ENCODE measurements at regions not wholly inside any gene's neighbourhood (a gene's known extent, or its start where the extent isn't known, plus 50 kb on each side); places are given as distances from the start of the nearest gene placed in this dataset.

DNA sequence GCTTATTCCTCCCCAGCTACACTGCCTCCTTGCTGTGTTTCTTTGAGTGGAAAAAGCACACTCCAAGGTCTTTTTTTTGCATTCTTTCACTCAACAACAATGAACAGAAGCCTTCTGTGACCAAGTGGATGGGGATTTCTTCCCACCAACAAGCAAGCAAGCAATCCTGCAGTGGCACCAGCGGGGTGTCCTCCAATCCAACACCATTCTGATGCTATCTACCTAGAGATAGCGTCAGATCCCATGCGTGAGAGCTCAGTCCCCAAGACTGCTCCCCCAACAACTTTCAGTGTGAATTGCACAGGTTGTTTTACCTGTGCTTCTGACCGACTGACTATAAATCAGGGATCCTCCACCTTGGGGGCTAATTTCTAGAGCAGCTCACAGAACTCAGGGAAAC is 311.0 kb upstream of the PODXL start:
- POLR2A ChIA-PET (ENCODE audit: low non-redundant PET): interaction anchor here (0.7 kb wide), 1 partner anchor 153 kb away, joined by 3 read pairs; no protein-coding TSS in a partner anchor
- DNase-seq (ENCODE audit: low spot score): no peak
- Histone ChIP-seq H3K27ac (ENCODE audit: low read depth, low read length, poor library complexity, severe bottlenecking) (no peak overlapping the region), H3K36me3 (ENCODE audit: insufficient read depth, low read length, poor library complexity, severe bottlenecking) (no peaks in the 10 kb centered on the region), H3K27me3 (replicated peaks; ENCODE audit: insufficient read depth, low read depth, low read length, poor library complexity) (no peaks in the 10 kb centered on the region), H3K4me3 (ENCODE audit: low read depth, low read length, poor library complexity, severe bottlenecking) (no peak overlapping the region), H3K4me1 (ENCODE audit: insufficient read depth, low read length, poor library complexity, severe bottlenecking) (no peaks in the 10 kb centered on the region), H3K9me3 (ENCODE audit: low read depth, low read length, poor library complexity, severe bottlenecking) (no peaks in the 10 kb centered on the region)
- TF ChIP-seq, protein P1, sequence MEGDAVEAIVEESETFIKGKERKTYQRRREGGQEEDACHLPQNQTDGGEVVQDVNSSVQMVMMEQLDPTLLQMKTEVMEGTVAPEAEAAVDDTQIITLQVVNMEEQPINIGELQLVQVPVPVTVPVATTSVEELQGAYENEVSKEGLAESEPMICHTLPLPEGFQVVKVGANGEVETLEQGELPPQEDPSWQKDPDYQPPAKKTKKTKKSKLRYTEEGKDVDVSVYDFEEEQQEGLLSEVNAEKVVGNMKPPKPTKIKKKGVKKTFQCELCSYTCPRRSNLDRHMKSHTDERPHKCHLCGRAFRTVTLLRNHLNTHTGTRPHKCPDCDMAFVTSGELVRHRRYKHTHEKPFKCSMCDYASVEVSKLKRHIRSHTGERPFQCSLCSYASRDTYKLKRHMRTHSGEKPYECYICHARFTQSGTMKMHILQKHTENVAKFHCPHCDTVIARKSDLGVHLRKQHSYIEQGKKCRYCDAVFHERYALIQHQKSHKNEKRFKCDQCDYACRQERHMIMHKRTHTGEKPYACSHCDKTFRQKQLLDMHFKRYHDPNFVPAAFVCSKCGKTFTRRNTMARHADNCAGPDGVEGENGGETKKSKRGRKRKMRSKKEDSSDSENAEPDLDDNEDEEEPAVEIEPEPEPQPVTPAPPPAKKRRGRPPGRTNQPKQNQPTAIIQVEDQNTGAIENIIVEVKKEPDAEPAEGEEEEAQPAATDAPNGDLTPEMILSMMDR (conservative IDR thresholded peaks at IDR 0.05; ENCODE audit: low read depth, low read length): no peak
- TF ChIP-seq EZH2 (IDR thresholded peaks at IDR 0.05; ENCODE audit: borderline replicate concordance, low read depth, low read length, poor library complexity, severe bottlenecking): no peak
- no TSS peak for BruUV-seq (replicated peaks)
- CTCF ChIA-PET: no interaction called here
- intact Hi-C loops (cut with micrococcal nuclease; ENCODE audit: unreplicated experiment): no loop called here

DNA sequence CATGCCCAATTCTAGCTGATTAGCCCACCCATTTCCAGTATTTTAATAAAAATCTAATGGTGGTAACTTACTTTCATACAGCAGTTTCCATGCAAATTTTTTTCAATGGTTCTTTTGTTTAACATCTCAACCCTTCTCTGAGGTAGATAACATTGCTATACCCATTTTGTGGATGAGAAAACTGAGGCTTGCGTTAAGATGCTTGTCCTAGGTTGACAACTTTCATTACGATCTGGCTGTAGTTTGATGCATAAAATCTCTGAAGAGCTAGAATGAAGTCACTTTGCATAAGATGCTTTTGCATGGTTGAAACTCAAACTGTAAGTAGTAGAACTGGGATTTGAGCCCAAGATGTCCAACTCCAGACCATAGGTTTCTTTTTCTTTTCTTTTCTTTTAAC is 309.5 kb upstream of the PODXL start:
- Histone ChIP-seq H3K4me3 (ENCODE audit: low read depth, low read length, poor library complexity, severe bottlenecking) (no peak overlapping the region), H3K9me3 (ENCODE audit: low read depth, low read length, poor library complexity, severe bottlenecking) (no peaks in the 10 kb centered on the region), H3K4me1 (ENCODE audit: insufficient read depth, low read length, poor library complexity, severe bottlenecking) (no peaks in the 10 kb centered on the region), H3K27ac (ENCODE audit: low read depth, low read length, poor library complexity, severe bottlenecking) (no peak overlapping the region), H3K27me3 (replicated peaks; ENCODE audit: insufficient read depth, low read depth, low read length, poor library complexity) (no peaks in the 10 kb centered on the region), H3K36me3 (ENCODE audit: insufficient read depth, low read length, poor library complexity, severe bottlenecking) (no peaks in the 10 kb centered on the region)
- no peak for TF ChIP-seq EZH2 (IDR thresholded peaks at IDR 0.05; ENCODE audit: borderline replicate concordance, low read depth, low read length, poor library complexity, severe bottlenecking)
- TF ChIP-seq, protein P1 (conservative IDR thresholded peaks at IDR 0.05; ENCODE audit: low read depth, low read length): no peak
- ChIA-PET CTCF (no interaction called here), POLR2A (ENCODE audit: low non-redundant PET) (interaction anchor here (0.6 kb wide), 1 partner anchor 30 kb away, joined by 3 read pairs; no protein-coding TSS in a partner anchor)
- intact Hi-C loops (cut with micrococcal nuclease; ENCODE audit: unreplicated experiment): no loop called here
- BruUV-seq (replicated peaks): no TSS peak
- DNase-seq (ENCODE audit: low spot score): no peak

DNA sequence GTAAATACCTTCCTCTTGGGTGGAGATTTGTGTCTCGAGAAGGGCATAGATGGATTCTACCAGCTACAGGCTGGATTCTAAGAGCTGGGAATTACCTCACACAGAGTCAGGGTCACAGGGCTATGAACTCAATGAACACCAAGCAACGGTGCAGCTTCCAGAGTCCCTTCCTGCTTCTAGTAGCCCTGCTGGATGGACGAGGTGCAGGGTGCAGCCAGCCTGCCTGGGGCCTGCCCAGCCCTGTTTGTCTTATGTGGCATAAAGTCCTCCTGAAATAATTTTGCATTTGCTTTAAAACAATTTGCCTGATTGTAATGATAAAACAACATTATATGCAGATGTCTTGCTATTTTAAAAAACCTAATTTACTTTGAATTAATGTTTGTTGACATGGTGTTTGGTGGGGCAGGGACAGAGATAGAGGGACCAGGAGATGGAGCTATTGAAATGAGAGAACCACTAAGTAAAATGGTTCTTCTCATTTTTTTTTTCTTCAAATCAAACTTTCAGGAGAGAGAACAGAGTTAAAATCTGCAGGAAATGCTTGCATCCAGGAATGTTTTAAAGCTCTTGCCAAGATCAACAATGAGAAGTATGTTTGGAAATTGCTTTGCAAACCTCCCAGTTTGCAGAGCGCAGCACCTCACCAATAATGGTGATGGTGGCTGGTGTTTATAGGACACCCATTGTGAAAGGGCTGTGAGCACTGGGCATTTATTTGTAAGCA is 305.4 kb upstream of the PODXL start:
- intact Hi-C loops (cut with micrococcal nuclease; ENCODE audit: unreplicated experiment): no loop called here
- H3K27me3 ChIP-seq (replicated peaks; ENCODE audit: insufficient read depth, low read depth, low read length, poor library complexity): no peaks in the 10 kb centered on the region
- no peak overlapping the region for H3K4me3 ChIP-seq (ENCODE audit: low read depth, low read length, poor library complexity, severe bottlenecking)
- no peaks in the 10 kb centered on the region for H3K36me3 ChIP-seq (ENCODE audit: insufficient read depth, low read length, poor library complexity, severe bottlenecking)
- no TSS peak for BruUV-seq (replicated peaks)
- TF ChIP-seq EZH2 (IDR thresholded peaks at IDR 0.05; ENCODE audit: borderline replicate concordance, low read depth, low read length, poor library complexity, severe bottlenecking): no peak
- TF ChIP-seq, protein P1 (conservative IDR thresholded peaks at IDR 0.05; ENCODE audit: low read depth, low read length): no peak
- ChIA-PET CTCF (interaction anchor here (0.6 kb wide), 1 partner anchor 715 kb away, joined by 4 read pairs; no protein-coding TSS in a partner anchor), POLR2A (ENCODE audit: low non-redundant PET) (no interaction called here)
- H3K4me1 ChIP-seq (ENCODE audit: insufficient read depth, low read length, poor library complexity, severe bottlenecking): no peaks in the 10 kb centered on the region
- H3K27ac ChIP-seq (ENCODE audit: low read depth, low read length, poor library complexity, severe bottlenecking): no peak overlapping the region
- H3K9me3 ChIP-seq (ENCODE audit: low read depth, low read length, poor library complexity, severe bottlenecking): no peaks in the 10 kb centered on the region
- DNase-seq (ENCODE audit: low spot score): no peak

All from A673 (cell line).